Medulla oblongata (tissue), 1 donor: ENCODE measurements at regions not wholly inside any gene's neighbourhood (a gene's known extent, or its start where the extent isn't known, plus 50 kb on each side); places are given as distances from the start of the nearest gene placed in this dataset.

Experiments used
- DNase-seq: peaks from one replicate; pipeline ENCODE4 v3.0.0-alpha.2; 2015; ENCODE audit errors: extremely low spot score

DNA sequence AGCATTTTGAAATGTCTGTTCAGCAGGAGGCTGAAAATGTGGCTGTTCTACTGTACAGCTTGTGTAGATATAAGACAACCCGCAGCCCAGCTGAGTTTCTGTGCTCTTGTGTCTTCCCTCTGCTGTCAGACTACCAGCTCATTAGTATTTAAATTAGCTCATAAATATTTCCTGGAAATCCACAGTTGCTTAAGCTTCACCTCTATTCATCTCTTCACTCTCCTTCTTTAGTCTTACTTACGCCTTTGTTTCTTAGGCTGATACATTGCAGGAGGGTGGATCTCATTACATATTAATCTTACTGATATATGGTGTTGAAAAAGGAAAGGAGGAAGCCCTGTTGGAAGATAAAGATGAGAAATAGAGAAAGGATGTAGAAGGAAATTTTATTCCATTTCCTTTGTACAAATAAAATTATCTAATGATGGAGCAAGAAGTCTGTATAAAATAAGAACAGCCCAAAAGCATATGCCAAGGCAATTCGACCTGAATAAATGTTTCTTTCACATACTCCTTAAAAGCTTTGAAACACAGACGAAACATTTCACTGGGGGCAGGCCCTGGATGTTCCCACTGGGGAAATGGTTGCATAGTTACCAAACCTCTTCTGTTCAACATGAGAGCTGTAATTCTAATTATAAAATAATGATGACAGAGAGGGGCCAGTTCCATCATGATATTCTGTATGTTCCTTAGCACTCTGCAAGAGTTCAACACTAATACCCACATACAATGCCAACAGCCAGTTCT is 111.8 kb upstream of the APC start:
- peak; percentile 39 for DNase-seq

DNA sequence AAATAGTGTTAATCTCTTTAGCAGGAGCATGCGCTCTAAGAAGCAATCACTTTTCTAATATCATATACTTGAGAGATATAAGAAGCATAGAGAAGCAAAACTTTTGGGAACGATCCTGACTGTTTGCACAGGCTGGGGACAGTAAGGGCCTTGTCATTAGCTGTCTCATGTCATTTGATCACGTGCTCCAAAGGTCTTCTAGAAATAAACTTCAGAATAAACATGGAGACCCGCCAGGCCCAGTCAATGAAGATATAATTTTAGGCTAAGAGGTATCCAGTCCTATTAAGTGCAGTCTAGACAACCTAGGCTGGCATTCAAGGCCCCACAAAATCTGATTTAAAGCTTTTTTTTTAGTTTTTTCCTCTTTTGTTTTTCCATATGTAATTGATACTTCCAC is 111.0 kb upstream of the APC start:
- no peak for DNase-seq

DNA sequence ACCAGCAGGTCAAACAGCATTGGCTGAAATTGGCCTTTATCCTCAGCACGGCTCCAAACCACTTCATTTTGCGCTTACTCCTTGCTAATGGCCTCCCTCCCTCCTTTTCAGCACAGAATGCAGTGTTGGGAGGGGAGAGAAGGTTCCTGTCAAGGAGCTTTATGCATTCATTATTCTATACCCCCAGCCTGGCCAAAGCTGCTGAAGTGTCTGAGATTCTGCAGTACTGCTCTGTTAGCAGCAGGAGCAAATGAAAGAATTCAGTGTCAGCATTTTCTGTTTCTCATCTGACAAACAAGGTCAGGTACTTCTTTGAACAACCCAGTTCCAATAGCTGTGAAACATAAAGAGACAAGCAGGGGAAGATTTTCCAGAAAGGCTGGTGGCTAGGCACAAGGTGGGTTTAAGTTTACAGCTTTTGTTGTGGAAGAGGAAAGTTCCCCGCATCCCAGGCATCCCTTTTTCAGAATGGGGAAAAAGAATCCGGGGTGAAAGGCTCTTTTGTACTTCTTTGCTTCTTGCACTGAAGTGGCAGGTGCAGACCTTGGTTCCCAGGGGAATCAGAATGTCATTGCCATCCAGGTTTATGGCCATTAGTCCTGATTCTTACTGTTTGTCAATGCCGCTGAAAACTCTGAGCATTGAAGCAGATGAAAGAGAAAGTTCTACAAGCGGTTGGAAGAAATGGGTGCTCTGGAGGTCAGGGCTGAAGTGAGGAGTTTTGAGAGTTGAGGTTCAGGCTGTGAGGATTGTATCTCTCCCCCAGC is 109.3 kb upstream of the APC start:
- DNase-seq, result no peak

DNA sequence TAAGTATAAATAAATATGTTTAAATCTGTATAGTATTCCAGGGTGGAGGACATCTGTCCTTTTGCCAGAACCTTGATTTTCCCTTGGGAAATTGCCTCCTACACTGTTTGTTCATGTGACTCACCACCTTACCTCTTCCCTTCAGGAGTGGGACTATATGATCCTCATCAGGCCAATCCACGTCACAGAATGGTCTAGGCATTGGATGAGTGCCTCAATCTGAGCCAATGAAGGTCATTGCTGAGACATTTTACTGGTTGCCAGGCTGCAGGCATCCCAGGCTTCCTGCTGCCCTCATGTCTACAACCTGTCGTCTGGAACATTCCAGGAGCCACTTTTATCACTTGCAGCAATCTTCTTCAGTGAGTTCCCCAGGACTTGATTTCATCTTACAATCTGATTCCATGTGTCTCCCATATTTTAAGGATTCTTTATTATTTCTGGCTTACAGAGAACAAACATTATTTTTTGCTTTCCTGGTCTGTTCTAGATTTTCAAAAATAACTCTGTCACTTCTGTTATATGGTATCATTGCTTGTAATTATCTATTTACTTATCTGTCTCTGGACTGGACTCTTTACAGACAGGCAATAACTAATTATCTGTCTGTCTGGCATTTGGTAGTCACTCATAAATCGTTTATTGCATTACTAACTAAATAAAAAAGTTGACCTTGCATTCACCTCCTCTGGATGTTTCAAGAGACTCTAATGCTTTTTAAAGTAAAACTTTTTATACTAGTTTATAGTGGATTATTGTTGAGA is 107.3 kb upstream of the APC start:
- no peak for DNase-seq

DNA sequence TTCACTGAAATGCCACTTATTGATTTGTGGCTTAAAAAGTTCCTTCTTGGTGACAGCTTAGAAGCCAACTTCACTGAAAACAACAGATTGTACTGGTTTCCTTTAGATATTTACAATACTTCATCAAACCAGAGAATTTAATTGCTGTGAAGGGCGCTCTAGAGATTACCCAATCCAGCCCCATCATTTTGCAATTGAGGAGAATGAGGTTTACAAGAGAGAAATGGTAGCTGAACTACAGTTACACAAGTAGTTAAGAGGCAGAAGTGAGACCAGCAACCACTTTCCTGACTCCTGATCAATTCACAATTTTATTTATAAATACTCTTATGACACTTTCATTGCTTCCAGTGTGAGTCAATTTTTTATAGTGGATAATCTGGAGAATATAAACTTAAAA is 103.5 kb upstream of the APC start:
- no peak for DNase-seq

DNA sequence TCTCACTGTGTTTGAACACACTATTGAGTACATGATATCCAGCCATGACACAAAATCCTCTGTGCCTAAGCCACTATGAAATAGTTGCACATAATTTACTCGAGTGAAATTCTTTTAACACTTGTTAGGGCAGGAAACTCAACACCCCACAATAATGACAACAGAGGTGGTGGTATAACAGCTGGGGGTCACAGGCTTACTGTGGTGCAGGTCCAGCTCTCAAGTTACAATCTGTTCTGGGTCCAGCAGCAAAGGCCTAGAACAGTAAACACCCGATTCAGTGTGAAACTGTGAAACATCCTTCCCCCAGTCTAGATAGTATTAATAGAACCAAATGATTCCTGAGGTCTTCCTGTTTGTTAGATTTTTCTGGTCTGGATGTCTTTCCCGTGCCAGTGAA is 102.9 kb upstream of the APC start:
- DNase-seq, result no peak

DNA sequence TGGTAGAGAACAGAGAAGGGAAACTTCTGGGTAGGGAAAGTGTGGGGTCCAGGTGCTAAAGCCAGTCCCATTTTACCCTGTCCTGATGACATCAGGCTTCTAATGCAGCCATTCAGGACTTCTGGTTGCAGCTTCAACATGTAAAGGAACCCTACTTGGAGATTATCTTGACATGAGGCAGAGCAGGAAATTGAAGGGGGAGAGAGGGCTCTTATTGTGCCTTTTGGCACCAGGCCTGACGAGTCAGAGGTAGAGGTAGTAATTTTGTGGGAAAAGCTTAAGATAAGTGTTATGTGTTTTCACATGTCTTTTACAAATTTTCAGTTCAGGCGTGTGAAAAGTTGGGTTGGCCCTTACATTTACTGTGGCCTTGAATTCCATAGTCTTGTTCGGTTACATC is 102.4 kb upstream of the APC start:
- DNase-seq, result no peak

DNA sequence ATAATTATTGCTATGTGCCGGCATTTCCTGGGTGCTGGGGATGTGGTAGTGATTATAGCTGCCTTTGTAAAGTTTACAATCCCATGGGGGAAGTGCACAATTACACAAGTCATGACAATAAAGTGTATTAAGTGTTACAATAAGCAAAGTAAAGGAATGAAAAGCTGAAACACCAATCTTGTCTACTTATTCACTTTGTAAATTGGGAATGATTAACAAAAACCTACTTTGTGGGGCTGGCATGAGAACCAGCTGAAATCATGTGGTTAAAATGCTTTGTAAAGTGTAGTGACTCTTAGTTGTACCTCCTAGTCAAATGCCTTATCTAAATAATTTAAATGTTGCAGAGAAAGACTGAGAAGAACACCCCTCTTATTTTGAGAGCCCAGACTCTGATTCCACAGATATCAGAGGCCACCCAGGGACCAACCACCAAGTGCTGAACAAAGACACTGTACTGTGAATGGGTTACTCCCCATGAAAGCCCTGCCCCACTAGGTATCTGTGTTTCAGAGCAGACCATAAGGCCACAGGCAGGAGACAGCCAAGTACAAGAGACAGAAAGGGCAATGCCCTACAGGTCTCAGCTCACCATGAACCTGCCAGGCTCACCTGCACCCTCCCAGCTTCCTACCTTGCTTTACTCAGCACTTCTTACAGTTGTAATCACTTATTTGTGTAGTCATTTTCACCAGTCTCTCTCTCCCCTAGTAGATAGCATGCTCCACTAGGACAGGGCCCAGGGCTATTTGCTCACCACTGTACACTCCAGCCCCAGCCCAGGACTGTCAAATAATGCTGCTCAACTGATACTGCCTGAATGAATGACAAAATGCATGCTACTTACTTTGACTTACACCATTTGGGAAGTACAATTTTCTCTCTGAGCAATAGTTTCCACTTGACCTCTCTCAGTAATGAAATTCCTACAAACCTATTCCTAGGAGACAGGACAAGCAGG is 101.6 kb upstream of the APC start:
- DNase-seq, result no peak

DNA sequence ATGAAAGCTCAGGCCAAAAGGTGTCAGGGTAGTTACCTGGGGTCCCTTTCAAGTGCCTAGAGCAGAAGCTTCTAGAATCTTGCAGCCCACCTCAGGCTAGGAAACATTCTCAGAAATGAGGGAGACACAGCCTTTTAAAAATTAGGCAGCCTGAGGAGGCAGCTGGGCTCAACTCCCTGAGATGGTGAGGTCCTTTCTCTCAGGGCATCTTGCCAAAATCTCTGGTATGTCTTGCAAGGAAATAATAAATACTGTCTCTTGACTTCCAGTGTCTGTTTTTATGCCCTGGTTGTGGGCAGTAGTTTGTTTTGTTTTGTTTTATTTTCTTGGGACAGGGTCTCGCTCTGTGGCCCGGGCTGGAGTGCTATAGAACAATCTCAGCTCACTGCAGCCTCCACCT is 100.9 kb upstream of the APC start:
- no peak for DNase-seq

DNA sequence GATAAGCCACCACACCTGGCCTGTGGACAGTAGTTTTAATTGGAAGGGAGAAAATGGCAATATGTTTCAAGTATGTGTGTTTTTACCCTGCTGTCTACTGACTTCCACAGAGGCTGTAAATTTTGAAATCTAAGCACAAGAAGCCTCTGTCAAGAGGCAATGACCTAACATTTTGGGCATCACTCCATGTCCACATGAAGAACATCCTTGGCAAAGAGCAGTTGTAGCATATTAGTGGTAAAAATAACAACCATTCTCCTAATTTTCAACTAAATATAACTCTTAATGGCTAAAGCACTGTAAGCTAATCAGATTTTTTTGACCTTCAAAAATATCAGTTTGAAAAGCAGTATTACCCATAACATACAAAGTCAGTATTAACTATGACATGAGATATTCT is 100.3 kb upstream of the APC start:
- peak; percentile 64 for DNase-seq

DNA sequence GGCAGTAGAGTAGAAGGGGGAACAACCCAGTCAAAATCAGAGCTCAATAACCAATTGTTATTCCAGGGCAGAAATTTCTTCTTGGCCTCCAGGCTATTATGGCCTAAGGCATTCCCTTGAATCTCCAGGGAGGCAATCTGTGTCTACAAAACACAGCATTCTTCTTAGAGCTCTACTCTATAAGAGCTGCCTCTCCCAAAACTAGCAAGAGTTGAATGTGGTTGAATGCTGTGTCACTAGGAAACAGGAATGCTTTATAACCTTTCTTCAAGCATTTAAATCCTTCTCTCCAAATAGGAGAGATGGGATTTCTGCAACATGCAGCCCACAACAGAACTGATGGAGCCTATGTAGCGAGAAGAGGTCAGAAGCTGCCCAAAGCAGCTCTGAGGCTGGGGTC is 97.1 kb upstream of the APC start:
- DNase-seq, result peak; percentile 24

DNA sequence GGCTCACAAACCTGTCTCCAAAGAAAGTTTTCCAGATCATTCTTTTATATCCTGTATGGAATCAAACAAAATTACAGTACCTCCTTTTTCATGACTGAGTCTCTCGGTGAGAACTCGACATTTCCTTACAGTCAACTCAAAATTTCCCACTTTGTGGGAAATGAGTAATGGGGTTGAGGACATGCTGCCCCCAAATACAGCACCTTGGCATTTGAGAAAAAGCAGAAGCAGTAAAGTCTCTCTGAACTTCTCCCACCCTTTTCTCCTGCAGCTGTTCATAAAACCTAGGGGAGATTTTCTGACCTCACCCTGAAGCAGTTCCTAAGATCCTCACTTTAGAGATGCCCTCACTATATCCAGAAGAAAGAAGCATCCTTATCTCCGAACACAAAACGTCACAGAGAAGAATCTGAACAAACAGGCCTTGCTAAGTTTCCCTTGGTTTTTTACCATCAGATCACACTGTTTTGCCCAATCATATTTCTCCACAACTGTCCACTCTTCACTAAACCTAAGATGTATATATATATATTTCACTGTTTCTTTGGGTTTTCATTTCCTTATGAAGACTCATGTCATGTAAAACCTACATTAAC is 96.1 kb upstream of the APC start:
- no peak for DNase-seq

DNA sequence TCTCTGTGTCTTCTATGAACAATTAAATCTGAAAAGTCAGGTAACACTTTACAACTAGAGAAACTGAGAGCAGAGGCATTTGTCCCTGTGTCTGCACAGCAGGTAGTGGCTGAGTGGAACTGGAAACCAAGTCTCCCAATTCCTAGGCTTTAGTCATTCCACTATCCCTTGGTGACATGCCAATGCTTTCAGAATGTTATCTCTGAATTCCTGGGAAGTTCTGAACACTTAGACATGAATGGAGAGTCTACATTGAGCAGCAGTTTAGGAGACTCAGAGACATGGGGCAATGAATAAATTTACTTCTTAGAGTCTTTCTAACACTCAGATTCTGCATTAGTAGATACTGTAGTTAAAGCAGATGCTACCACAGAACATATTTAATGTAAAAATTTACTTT is 94.8 kb upstream of the APC start:
- no peak for DNase-seq

DNA sequence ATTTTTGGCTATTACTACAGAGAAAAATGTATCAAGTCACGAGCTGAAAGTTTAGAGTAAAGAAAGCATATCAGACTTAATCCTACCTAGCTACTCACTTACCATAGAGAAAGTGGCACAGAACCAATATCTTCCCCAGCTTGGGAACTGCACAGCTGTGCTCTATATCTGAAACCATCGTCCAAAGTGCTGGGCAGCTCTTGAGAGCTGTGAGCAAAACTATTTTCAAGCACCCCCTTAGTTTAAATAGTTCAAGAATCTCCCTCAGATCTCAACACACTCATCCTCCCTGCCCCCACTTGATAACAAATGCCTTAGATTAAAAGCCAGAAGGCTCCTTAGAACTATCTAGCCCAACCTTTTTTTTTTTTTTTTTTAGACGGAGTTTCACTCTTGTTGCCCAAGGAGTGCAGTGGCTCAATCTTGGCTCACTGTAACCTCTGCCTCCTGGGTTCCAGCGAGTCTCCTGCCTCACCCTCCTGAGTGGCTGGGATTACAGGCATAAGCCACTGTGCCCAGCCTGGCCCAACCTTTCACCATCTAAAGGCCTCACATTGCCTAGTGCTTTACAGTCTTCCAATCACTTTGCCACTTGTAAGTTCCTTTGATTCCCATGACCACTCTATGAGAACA is 94.2 kb upstream of the APC start:
- DNase-seq, result no peak

DNA sequence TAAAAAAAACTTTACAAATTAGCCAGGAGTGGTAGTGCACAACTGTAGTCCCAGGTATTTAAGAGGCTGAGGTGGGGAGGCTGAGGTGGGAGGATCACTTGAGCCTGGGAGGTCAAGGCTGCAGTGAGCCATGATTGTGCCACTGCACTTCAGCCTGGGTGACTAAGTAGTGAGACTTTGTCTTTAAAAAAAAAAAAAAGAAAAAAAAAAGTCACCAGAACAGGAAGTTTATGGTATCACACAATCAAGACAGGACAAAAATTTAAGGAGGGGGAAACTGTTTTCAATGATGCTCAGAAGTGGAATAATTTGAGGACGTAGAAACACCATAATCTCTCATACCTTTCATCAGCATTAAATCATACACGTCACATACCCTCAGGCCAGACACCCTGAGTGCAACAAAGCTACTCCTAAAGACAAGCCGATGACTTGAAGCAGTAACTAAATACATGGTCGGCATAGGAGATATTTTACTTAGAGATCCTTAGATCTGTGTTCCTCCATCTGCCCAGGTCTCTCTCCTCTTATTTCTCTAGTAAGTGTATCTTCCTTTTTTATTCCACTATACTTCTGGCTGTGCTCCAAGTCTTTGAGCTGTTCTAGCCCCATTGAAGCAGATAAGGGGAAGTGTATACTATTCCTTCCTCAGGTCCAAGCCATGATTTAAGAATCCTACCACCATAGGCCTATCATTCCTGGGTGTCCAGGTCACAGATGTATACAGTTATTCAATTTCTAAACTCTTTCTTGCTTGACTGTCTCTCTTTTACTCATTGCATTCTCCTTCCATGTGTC is 91.3 kb upstream of the APC start:
- DNase-seq, result peak; percentile 52

DNA sequence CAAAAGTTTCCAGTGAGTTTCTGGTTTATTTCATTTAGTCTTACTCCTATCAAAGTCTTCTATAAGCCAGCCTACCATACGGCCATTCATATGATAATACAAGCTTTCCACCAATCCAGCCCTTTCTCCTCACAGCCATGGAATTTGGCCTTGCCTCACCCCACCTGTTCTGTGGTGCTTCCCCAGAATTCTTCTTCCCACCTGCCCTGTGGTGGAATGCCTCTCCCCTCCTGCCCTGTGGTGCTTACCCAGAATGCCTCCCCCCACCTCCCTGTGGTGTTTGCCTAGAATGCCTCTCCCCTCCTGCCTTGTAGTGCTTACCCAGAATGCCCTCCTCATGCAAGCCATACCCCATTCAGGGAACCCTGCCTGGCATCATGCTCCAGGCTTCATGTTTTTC is 90.3 kb upstream of the APC start:
- no peak for DNase-seq

DNA sequence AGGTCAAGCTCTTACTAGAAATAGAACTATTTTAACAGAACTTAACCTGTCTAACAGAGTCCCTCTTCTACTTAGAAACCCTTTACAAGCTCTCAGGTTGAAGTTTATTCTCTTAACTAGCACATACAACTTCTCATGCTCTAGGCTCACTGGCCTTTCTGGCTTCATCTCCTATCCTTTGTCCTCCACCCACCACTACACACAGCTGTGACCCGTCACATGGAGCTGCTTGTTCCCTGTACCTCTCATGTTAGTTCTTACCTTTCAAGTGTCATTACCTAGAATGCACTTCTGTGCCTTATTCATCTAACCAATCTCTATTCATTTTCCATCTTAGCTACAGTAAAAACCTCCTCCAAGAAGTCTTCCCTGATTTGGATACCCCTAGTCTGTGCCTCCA is 89.4 kb upstream of the APC start:
- no peak for DNase-seq

DNA sequence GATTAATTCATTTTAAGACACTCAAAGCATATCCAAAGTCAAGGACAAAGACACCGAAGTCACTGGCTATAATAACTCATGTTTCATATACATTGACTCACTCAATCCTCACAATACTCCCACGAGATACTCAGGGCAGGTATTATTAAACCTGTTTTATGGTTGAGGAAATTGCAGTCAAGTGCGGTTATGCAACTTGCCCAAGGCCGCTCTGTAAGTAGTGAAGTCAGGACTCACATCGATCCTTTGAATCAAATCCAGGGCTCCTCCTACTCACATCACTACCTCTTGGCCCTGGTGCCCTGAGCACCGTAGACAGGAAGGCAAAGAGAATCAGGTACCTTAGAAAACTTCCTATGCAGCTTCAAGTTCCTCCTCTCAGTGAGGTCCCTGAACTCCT is 87.8 kb upstream of the APC start:
- no peak for DNase-seq

DNA sequence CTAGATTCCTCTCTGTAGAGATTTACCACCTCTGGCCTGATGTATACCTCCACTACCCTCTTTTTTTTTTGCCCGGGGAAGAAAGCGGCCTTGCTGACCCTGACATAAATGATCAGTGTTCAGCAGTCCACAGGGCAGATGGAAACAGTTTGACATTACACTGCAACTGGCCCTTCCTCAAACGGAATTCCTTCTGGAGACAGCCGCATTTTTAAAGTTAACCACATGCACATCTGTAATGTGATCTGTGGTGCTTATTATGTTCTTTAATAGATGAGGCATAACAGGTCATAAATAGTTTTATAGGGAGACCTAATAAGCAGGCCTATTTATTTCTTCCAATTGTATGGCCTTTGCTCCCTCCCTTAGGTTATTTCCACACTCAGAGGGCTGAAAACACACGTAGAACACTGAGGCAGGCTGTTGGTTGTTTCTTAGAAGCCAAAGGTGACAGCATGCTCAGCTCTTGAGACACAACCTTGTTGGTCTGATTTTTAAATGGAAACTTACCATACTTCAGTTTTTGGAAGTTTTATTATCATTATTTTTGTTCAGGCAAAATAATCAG is 84.0 kb upstream of the APC start:
- DNase-seq, result no peak

DNA sequence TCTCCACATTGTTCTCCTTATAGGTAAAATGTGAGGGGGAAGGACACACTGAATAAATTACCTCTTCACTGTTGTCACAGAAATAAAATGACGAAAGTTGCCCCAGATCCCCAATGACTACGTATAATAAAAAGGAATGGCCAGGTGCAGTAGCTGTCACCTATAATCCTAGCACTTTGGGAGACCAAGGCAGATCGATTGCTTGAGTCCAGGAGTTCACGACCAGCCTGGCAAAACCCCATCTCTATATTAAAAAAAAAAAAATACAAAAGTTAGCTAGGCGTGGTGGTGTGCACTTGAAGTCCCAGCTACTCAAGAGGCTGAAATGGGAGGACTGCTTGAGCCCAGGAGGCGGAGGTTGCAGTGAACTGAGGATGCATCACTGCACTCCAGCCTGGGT is 82.2 kb upstream of the APC start:
- no peak for DNase-seq
